C4-2B (cell line): ENCODE measurements at regions not wholly inside any gene's neighbourhood (a gene's known extent, or its start where the extent isn't known, plus 50 kb on each side); places are given as distances from the start of the nearest gene placed in this dataset.

Source experiments
- ZFX ChIP-seq: fragments of 450-650 bp; IDR thresholded peaks from 2 replicates; pipeline ENCODE4 v1.6.1; 2017
- TF ChIP-seq, protein P1 (sequence below): fragments of 450-650 bp; conservative IDR thresholded peaks from 2 replicates; pipeline ENCODE4 v1.5.1; 2017; ENCODE audit warnings: mild to moderate bottlenecking

DNA sequence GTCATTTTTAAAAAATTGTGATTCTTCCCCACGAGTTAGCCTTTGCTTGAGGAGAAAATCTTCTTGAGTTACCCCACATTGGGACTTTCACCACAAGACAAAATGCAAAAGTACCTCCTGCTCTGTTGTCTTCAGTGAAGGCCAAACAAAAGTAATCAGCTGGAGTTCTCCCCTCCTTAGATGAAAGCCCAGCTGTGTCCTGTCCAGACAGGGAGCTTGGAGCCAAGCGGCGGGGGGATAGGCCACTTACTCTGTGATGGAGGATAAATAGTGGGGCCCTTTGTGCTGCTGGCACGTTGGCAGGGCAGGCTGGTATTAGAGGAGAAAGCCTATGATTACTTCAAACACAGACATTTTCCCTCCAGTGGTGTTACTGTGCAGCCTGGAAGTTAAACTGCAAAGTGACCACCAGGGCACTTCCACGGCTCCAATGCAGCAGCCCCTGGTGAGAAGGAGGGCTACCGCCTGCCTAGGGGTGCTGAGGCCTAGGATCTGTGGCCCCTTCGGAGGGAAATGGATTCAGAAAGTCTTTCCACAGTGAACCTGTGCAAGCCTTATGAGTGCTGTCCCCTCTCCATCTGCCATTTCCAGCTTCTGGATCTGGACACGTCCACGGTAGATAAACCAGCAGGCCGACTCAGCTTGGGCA, 155.0 kb downstream of the TMEM167A start:
- TF ChIP-seq, protein P1, sequence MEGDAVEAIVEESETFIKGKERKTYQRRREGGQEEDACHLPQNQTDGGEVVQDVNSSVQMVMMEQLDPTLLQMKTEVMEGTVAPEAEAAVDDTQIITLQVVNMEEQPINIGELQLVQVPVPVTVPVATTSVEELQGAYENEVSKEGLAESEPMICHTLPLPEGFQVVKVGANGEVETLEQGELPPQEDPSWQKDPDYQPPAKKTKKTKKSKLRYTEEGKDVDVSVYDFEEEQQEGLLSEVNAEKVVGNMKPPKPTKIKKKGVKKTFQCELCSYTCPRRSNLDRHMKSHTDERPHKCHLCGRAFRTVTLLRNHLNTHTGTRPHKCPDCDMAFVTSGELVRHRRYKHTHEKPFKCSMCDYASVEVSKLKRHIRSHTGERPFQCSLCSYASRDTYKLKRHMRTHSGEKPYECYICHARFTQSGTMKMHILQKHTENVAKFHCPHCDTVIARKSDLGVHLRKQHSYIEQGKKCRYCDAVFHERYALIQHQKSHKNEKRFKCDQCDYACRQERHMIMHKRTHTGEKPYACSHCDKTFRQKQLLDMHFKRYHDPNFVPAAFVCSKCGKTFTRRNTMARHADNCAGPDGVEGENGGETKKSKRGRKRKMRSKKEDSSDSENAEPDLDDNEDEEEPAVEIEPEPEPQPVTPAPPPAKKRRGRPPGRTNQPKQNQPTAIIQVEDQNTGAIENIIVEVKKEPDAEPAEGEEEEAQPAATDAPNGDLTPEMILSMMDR = no peak
- TF ChIP-seq ZFX = no peak
